Adrenal gland (tissue), 5 donors: ENCODE measurements at regions not wholly inside any gene's neighbourhood (a gene's known extent, or its start where the extent isn't known, plus 50 kb on each side); places are given as distances from the start of the nearest gene placed in this dataset.

Source experiments
- CTCF ChIP-seq, 6 experiments: fragments of 450-650 bp in 4 of 6; fragments of 200-600 bp in 2 of 6; sonication (generic) in 1 of 6; IDR thresholded peaks; 1 replicate in 5 of 6; 2 replicates in 1 of 6; pipeline versions ENCODE4 v1.5.1 to v1.8.0; 2016 to 2021; ENCODE audit warnings: antibody characterized with exemption in 6 of 6, mild to moderate bottlenecking in 2 of 6, moderate library complexity in 1 of 6
- POLR2A ChIP-seq, 2 donors: fragments of 450-650 bp; IDR thresholded peaks; one replicate each; pipeline ENCODE4 v1.6.1; 2017; ENCODE audit warnings: antibody characterized with exemption in 2 of 2, mild to moderate bottlenecking in 2 of 2, moderate library complexity in 1 of 2
- donor health status: DM: no; HTN: no; CAD: no.

- no peak for TF ChIP-seq CTCF (IDR thresholded peaks at IDR 0.05)
- no peak for TF ChIP-seq POLR2A (IDR thresholded peaks at IDR 0.05)
These were observed 386.4 kb upstream of the PDE3A start for GRCh38 chr12:19981944-19982343.
